ENCODE measurements at regions not wholly inside any gene's neighbourhood (a gene's known extent, or its start where the extent isn't known, plus 50 kb on each side); places are given as distances from the start of the nearest gene placed in this dataset.
"Not testable (repeated sequence)": the region's sequence is repeated elsewhere in the genome, so short reads cannot be mapped to it uniquely, and the experiment has no call there.

DNA sequence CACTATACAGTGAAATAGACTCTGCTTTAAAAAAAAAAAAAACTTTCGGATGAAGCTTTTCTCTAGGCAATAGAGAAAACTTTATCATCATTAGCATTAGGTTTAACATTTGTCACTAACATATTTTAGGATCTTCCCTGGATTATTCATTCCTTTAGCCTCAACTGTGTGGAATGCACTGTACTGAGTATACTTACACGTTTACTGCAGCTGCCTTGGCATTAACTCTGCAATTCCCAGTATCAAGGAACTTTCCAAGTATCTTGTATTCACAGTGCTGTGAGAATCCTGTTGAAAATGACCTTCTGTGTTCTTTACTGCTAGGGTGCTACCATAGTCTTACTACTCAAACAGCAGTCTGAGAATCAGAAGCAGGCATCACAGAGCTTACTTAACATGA lies 328.2 kb upstream of the COL3A1 start:
- no peak for FAIRE-seq

DNA sequence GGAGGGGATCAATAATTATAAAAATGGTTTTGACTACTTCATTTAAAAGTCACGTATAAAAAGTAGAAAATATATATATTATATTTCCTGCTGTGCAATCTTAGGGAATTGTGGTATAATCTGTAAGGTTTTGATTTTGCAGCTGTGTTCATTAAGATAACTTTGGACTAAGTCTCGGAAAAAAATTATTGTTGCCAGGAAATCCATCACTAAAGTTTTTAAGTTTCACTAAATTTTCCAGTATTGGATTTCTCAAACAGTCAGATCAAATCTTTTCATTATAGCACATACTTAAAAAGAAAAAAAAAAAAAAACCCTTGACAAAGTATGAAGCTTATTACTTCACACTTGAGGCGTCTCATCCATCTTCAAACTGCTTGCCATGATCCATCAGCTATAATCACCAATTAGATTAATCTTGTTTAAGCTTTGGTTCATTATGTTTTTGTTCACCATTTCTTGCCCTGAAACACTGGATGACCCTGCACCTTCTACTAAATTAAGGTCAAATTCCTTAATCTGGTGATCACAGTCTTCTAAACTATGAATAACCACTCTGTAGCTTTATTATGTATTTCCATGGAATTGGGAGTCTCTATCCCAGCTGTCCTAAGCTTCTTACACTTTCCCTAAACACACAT lies 326.6 kb upstream of the COL3A1 start:
- FAIRE-seq, result no peak

DNA sequence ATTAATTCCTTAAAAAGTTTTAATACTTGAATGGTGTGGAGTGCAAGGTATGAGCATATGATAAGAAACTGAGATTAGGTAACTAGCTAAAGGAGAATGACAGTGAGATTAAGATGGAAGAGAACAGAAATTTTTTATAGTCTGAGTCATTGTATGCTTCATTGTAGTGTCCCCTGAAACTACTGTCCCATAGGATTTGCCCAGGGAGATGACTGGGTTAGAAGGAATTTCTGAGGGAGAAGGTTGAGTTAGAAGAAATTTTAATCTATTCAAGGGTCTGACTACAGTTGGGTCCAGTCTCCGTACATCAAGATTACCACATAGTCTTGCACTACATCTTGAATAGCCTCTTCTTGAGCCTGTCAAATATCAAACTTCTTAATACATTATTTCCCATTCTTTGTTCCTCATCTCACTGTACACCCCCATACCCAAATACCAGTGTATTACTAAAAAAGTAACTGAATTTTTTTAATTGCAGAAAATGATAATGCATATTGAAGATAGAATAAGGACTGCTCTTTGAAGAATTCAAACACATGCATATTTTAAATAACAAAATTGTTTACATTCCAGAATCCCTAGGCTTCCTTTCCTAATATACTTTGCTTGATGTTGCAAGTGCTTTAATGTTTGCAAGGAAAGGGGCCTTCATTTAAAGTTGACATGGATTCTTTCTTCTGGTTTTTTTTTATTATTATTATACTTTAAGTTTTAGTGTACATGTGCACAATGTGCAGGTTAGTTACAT lies 314.3 kb upstream of the COL3A1 start:
- FAIRE-seq, result no peak

DNA sequence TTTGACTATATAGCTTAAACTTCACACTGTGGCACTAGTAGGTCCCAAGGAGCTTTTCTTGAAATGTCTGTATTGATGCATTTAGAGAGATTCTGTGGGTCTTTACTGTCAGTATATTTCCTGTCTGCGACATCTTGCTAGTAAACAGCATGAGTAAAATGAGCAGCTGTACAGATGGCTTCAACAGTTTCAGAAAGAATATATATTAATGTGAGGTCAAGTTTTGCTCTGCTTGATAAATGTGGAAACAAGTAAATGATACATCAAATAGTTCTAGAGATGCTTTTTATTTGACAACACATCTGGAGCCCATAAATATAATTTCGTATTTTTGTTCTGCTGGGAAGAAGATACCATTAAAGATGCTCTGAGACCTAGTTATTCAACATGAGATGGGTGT lies 310.9 kb upstream of the COL3A1 start:
- FAIRE-seq, result peak; percentile 99

DNA sequence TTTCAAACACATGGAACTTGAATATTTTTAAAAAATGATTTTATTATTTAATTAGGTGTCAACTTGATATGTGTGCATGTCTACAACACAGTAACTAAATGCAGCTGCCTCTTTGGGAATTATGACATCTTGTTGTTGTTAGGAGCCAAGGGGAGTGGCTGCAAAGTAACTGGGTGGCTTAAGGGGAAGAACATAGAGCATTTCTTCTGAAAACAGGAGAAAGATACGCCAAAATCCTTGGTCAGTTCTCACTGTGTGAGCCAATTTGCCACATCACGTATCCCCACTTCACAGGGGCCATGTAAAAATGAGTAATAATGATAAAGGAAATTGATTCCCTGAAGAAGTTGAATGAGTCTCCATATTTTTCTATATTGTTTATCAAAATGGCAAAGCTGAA lies 309.8 kb upstream of the COL3A1 start:
- no peak for FAIRE-seq

DNA sequence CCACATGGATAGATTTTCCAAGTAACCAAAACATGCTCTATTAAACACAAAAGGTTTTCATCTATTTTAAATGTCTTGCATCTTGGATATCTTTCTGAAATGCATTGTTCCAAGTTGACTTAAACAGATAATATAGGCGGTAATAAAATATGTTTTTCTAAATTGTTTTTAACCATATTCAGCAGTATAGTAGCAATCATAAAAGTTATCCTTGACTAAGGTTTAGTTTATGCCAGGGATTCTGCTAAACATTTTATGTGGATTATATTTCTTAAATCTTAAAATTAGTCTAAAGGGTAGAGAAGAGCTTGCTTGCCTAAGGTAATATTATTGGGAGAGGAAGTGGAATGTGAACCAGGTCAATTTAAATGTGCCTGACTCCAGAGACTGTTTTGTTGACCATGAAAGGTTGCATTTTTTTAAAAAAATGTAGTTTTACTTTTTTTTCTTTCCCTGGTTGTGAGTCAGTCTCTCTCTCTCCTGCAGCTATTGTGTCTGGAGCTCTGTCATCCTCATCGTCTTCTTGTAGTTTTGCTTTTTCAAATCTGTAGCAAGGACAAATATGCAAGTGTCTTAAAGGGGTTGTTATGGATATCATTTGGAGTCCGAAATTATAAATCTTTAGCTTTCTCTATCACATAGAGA lies 309.1 kb upstream of the COL3A1 start:
- peak; percentile 95 for FAIRE-seq

DNA sequence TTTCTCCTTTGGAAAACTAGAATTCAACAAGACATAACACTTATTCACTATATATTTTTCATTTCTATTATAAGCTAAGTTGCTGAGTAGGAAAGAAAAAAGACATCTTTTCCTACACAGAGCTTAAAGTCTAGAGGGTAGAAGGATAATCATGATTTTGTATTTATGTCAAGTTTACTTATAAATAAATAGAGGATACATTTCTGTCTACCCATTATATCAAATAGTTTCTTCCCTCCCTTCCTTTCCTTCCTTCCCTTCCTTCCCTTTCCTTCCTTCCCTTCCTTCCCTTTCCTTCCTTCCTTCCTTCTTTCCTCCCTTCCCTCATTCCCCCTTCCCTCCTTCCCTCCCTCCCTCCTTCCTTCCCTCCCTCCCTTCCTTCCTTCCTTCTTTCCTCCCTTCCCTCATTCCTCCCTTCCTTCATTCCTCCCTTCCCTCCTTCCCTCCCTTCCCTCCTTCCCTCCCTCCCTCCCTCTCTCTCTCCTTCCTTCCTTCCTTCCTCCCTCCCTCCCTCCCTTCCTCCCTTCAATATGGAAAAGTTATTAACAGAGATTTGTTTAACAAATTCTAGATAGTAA lies 308.4 kb upstream of the COL3A1 start:
- FAIRE-seq, result no peak

DNA sequence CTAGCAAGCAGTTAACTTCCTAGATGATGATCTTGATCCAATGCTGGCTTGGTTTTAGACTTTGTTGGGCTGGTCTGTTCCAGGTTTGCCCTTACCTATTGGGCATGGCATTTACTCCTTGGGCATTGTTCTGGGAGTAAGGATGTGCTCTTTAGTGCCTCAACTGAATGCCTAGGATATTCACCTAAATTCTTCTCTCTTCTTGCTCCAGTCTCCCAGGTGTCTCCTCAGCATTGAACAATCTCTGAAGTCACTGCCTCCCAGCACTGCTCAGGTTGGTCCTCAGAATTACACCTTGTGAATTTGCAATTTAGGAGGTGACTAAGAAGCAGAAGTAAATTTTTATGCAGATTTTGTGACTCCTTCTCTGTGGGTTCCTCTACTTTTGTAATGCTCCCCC lies 307.7 kb upstream of the COL3A1 start:
- FAIRE-seq, result no peak

DNA sequence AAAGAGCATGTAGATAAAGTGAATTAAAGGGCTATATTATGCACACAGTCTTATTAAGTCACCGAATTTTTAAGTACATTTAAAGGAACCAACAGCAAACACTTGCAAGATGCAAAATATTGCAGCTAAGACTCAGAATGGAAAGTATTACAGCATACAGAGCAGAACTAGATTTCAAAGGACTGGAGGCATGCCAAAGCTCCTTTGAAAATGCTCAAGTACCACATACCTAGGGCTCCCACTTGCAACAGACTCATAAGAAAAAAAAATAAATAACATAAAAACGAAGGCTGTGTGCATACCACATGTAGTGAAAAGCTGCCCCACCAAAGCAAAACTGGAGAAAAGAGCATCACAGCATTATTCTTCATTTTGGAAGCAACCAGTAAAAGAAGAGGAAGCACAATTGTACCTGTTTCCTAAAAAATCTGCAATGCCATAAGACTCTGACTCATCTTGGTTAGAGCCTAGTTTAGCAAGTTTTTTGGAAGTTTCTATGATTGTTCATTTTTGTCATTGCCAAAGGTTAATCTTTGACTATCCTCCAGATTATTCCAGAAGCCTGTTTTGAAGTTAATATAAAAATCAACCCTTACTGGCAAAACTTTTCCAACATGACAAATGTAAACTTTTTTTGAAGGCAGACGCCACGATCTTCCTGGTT lies 306.0 kb upstream of the COL3A1 start:
- peak; percentile 94 for FAIRE-seq

DNA sequence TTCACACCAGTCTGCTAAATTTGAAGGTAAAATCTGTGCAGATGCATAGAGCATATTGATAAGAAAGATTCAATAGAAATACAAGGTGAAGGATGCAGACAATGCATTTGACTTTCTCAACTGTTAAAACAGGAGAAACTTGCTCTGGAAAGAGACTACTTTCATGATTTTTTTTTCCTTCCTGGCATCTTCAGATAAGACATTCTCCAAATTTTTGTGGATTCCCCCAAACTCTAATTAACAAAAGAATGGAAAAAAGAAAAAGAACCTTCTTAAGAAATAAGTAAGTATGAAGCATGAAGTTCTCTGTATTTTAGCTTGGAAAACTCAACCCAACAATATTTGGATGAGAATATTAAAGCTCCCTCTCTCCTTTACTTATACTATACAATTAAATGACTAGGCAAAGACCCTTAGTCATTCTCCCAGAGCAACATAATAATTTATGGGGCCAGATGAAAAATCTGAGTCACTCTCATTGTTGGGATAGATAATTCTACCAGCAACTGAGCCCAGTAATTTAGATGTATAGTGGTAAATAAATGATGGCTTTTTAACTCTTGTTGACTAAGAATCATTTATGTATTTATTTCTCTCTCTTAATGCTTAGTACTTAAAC lies 298.7 kb upstream of the COL3A1 start:
- FAIRE-seq, result no peak

DNA sequence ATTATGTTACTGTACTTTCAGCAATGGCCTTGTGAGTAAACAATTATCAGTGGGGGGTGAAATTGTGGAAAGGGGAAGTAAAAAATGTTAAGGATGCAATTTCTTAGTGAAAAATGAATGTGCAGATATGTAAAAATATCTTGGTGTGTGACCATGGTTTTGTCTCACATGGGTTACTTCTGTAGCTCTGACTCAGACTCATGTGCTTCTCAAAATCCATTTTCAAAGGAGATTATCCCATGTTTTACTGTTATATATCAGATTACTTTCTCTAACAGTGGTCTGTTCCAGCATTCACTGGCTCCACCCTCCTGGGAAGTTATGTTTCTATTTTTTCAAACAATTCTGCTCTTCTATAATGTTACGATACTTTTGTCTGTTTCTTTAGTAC lies 298.2 kb upstream of the COL3A1 start:
- no peak for FAIRE-seq

DNA sequence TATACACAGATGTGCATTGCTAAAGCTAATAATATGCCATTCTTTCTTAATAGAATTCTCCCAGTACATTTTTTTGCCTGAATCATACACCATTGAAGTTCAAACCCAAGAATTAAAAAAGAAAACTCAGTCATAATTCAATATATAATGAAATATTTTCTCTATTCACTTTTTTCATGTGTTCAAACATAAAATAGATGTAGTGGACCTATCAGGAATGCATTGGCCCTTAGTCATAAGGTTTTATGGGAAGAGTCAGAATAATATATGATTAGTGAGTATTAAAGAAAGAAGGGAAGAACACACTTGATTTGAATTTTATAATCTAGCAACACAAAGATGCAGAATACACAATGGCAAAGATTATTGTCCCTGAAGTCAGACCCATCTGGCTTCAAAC lies 297.0 kb upstream of the COL3A1 start:
- FAIRE-seq, result no peak

DNA sequence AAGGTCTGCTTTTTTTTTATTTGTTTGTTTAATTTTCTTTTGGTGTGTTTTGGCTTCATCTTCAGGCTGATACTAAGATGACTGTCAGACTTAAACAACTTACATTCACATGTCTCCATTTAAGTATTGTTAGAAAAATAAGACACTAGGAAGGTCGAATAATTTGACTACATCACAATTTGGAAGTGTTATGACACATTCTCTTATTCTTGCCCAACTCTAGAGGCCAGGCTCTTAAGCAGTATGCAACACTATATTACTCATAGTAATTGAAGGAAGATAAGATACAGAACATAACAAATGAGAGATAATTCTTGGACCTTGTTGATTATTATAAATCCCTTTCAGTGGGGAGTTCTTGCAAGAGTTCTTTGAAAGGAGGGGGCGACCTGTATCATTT lies 295.3 kb upstream of the COL3A1 start:
- no peak for FAIRE-seq

DNA sequence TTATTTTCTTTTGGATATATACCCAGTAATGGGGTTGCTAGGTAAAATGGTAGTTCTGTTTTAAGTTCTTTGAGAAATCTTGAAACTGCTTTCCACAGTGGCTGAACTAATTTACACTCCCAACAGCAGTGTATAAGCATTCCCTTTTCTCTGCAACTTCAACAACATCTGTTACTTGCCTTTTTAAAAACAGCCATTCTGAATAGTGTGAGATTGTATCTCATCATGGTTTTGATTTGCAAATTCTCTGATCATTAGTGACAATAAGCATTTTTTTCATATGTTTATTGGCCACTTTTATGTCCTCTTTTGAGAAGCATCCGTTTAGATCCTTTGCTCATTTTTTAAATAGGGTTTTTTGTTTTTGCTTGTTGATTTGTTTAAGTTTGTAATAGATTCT lies 291.3 kb upstream of the COL3A1 start:
- peak; percentile 99 for FAIRE-seq

DNA sequence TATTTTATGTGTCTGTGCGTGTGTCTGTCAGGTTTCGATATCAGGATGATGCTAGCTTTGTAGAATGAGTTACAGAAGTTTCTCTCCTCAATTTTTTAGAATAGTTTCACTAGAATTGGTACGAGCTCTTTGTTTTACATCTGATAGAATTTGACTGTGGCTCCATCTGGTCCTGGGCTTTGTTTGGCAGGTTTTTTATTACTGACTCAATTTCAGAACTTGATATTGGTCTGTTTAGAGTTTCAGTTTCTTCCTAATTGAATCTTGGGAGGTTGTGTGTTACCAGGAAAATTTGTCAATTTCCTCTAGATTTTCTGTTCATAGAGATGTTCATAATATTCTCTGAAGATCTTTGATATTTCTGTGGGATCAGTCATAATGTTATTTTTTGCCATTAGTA lies 289.4 kb upstream of the COL3A1 start:
- no peak for FAIRE-seq

DNA sequence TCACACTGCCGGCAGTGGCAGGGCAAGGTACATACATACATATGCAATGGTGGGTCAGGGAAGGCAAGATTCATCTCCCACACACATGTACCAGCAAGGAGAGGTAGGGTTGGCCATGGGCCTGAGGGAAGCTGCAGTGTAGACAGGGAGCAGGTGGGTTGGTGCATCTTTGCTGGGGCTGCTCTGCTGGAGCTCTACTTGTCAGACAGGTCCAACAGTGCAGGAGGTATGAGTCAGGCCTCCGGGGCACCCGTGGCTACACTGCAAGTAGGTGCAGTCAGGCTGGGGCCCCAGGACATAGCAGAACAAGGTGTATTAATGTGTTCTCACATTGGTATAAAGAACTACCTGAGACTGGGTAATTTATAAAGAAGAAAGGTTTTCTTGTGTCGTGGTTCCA lies 281.1 kb upstream of the COL3A1 start:
- no peak for FAIRE-seq

DNA sequence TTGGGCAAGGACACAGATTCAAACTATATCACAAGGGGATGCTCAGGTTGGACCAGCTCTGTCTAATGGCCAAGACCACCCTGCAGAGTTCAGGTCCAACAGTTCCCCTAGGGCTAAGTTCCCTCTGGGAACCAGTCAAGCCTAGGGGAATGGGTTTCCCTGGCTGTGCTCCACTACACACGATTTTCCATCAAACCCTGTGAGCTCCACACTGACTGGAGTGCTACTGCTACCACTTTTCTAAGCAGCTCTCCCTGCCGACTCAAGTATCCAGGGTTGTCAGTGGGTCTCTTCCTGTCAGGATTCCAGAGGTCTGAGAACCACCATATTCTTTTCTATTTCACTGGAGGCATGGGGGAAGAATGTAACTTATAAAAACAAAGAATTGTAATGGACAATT lies 280.4 kb upstream of the COL3A1 start:
- no peak for FAIRE-seq

DNA sequence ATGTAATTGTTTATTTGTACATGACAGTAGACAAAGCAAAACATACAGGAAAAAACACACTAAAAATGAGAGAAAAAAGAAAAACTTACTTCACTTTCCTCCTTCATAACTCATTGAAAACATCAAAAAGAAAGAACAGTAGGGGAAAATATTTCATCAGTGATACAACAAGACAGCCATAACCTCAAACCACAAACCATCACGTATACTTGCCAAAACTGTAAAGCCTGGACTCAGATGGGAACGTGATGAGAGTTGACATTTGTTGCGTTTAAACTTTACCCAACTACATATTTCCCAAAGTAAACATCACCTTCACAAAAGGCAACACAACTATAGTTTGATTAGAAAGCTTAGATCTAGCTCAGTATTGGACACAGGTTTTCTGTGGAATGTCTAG lies 278.2 kb upstream of the COL3A1 start:
- peak; percentile 81 for FAIRE-seq

DNA sequence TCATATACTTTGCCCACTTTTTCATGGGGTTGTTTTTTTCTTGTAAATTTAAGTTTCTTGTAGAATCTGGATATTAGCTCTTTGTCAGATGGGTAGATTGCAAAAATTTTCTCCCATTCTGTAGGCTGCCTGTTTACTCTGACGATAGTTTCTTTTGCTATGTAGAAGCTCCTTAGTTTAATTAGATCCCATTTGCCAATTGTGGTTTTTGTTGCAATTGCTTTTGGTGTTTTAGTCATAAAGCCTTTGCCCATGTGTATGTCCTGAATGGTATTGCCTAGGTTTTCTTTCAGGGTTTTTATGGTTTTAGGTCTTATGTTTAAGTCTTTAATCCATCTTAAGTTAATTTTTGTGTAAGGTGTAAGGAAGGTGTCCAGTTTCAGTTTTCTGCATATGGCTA lies 276.0 kb upstream of the COL3A1 start:
- not testable (repeated sequence) for FAIRE-seq

DNA sequence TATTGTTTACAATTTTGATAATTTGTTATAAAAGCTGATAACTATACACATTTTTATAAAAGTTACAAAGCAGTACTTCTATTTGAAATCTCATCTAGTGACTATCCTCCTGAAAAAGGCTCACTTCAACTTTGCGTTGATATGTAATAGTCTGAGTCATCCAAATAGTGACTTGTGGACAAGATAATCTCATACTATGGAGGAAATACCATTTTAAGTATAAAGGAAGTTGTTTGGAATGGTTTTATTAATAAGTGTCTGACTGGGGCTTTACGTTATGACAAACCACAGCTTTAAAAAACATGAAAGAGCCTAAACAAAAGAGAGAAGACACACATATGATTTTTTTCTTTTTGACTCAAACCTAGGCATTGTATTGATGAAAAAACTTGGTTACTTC lies 272.3 kb upstream of the COL3A1 start:
- FAIRE-seq, result no peak

DNA sequence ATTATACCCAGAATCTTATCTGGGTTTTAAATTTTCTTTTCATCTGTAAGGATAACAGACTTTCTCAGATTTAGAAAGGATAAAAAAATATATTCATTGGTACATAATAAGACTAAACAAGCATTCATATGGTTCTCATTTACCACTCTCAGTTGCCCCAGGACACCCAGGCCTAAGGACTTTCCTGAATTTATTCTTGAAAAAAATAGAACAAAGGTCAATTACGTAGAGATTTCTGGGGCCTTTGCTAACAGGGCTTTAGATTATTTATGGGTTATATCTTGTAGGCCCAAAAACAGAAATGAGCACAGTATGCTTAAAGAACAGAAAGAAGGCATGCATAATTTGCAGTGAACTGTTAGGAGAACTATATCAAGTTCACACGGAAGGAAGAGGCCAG lies 269.0 kb upstream of the COL3A1 start:
- no peak for FAIRE-seq

DNA sequence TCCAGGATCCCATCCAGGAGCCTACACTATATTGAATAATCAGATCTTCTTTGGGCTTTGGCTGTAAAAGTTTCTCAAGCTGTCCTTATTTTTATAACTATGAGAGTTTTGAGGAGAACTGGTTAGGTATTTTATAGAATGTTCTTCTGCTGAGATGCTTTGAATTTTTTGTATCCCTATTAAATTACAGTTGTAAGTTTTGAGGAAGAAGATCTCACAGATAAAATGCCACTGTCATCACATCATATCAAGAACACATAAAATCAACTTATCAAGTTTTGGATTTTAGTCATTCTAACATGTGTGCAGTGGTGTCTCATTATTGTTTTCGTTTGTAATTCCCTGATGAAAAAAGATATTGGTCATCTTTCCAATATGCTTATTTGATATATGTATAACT lies 260.2 kb upstream of the COL3A1 start:
- FAIRE-seq, result no peak
